VCaP (cell line): ENCODE measurements at regions not wholly inside any gene's neighbourhood (a gene's known extent, or its start where the extent isn't known, plus 50 kb on each side); places are given as distances from the start of the nearest gene placed in this dataset.

Experiments used
- H3K27ac ChIP-seq: fragments of 450-650 bp; 2 replicates; pipeline ENCODE4 v1.5.1; 2017
- CTCF ChIP-seq: fragments of 450-650 bp; conservative IDR thresholded peaks from 2 replicates; pipeline ENCODE4 v1.5.1; 2017; ENCODE audit warnings: mild to moderate bottlenecking, moderate library complexity

GRCh38 chr6:14462566-14462965 lies 345.0 kb downstream of the CD83 start:
- TF ChIP-seq CTCF, result no peak
- no peak overlapping the region for H3K27ac ChIP-seq

DNA sequence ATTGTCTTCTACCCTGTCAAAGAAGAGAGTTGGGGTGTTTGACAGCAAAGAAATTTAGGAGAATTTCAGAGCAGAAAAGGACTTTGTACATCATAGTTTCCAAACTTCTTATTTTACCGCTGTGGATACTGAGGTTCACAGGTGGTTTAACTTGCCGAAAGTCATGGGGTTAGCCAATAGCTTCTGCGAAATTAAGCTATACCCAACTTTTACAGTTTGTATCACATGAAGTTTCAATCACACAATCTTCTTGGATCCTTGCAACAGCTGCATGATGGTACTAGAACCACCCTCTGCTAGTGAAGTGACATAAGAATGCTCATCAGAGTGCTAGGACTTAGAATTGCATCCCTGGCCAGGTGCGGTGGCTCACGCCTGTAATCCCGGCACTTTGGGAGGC lies 345.5 kb downstream of the CD83 start:
- no peak overlapping the region for H3K27ac ChIP-seq
- TF ChIP-seq CTCF, result no peak

DNA sequence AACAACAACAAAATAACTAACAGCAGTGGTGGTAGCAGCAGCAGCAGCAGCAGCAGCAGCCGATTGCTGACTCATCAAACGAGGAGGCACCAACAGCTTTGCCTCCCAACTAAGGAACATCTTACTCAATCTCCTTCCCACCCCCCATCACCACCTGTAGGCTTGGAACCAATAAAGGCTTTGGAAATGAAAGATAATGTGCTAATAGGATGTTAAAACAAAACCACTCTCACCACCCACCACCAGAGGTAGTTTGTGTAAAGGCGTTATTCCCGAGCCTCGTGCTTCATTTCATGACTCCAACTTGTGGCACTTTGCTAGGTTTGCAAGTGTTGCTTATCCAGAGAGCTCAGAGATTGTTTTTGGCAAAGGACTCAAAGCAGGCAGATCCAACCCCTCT lies 346.5 kb downstream of the CD83 start:
- TF ChIP-seq CTCF, result no peak
- H3K27ac ChIP-seq, result no peak overlapping the region

- no peak for TF ChIP-seq CTCF
- no peak overlapping the region for H3K27ac ChIP-seq
These were observed 347.1 kb downstream of the CD83 start for GRCh38 chr6:14464716-14465115.

GRCh38 chr6:14466278-14466677 lies 348.7 kb downstream of the CD83 start:
- H3K27ac ChIP-seq, result no peak overlapping the region
- TF ChIP-seq CTCF, result no peak

DNA sequence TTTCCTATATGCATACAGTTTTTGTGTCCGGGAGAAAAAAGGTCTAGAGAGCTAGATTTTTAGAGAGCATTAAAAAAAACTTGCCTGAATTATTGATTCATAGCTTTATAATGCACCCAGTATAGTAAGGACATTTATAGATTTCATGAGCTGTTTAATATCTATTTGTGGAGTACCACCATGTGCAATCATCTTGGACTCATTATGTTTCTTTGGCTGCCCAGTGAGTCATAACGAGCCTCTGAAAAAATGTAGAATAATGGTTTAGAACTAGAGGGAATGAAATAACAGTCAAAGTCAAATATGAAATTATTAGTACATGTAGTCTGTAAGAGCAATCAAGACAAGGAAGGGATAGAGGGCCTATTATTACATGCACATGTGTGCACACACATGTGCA lies 350.0 kb downstream of the CD83 start:
- TF ChIP-seq CTCF, result no peak
- H3K27ac ChIP-seq, result no peak overlapping the region

DNA sequence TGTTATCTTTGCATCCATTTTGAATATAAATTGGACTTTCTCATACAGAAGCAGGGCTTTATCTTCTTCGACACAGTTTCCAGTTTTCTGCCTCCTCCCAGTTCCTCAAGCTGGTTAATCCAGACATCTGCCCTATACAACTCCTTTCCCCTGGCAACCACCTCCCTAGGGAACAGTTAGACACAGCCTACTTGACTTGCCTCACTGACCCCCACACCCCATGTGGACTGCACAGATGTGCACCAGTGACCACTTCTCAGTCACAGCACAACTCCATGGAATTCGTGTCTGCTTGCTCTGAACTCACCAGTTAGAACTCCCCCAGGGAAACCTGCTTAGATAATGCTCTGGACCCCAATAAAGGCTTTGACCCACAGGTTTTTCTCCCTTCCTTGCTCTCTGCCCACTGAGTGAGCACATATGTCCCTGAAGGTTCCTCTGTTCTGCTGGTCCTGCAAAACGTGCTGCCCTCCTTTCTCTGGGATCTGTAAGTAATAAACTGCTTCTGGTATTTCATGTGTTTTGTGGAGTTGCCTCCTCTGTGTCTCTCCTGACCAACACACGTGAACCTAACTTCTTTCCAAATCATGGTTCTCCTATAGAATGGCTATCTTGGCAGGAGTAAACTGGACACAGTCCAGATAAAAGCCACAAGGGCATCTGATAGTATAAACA lies 351.2 kb downstream of the CD83 start:
- H3K27ac ChIP-seq, result no peak overlapping the region
- no peak for TF ChIP-seq CTCF
